ENCODE measurements at regions not wholly inside any gene's neighbourhood (a gene's known extent, or its start where the extent isn't known, plus 50 kb on each side); places are given as distances from the start of the nearest gene placed in this dataset.

DNA sequence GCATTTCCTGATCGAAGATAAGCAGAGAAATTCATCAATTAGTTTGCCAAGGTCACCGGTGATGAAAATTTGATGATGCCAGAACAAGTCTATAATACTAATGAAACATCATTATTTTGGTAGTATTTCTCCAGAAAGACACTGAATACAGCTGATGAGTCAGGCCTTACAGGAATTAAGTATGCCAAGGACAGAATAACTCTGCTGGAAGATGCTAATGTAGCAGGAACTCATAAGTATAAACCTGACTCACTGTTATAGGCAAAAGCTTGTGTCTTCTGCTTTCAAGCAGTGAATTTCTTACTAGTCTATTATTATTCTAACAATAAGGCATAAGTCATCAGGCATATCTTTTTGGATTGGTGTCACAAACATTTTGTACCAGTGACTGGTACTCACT, 1825.1 kb upstream of the IGFBP7 start:
- no peak for DNase-seq (ENCODE audit: low spot score)

DNA sequence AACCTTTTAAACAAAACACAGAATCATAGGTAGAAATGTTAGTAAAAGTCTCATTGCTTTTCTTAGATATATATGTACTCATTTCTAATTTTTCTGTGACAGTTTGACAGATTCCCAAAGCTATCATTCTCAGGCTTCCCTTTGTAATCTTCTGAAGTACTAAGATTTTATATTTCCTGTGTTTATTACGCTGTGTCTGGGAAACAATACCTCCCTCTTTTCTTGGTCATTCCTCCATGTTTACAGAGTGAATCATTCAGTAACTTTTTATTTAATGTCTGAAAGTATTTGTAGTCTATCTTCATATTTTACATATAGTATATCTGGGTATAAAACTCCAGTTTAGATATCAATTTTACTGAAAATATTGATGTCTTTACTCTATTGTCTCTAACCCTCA, 1826.3 kb upstream of the IGFBP7 start:
- intact Hi-C loops (cut with DNase I): no loop called here
- no peak for DNase-seq (ENCODE audit: low spot score)

More for the DNA sequence above, 1825.1 kb upstream of the IGFBP7 start:
- intact Hi-C loops (cut with DNase I): no loop called here

DNA sequence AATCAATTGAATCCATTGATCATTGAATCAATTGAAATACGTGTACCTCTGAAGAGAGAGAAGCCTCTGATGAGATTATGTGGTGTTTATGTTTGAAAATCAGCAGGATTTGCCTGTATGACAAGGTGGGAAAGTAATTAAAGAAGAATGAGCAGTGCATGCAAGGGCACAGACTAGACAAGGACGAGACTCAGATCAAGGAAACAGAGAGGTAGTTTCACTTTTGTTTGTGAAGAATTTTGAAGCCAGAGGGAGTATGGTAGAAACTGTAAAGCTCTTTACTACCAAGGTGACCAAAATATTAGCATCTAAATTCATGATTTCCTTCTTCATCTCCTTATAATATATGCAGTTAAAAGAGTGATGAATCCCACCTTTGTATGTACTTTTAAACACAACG, 1830.0 kb upstream of the IGFBP7 start:
- no peak for DNase-seq (ENCODE audit: low spot score)
- intact Hi-C loops (cut with DNase I): no loop called here

DNA sequence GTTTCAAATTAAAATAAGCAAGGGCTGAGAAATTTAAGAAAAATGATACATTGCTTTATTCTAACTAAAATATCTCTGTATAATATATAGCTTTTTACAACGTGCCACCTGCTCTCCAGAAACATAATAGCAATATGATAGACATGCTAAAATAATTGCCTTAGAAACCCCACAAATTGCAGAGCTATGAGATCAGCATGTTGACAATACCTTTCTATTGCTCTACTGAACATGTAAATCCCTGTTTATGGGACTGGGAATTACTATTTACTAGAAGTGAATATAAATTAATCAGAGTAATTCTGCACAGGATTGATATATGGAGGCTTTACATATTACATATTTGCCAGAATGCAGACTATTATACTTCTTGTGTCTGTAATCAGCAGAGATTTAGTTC, 1831.1 kb upstream of the IGFBP7 start:
- intact Hi-C loops (cut with DNase I): no loop called here
- no peak for DNase-seq (ENCODE audit: low spot score)

DNA sequence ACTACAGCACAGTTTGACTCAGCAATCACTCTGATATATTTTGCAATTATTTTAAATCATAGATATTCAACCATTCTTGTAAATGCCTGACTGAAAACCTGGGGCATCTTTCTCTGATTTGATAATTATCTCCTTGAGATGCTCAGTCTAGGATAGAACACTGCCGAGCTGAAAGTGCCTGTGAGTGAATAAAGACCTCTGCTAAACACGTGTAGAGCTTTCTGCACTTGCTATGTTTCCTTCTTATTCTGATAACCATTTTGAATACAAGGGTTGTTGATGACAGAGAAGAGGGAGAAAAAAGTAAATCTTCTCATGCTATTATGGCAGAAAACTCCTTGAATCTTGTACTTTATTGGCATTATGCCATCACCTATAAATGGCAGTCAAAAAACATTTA, 1843.4 kb upstream of the IGFBP7 start:
- intact Hi-C loops (cut with DNase I): no loop called here

DNA sequence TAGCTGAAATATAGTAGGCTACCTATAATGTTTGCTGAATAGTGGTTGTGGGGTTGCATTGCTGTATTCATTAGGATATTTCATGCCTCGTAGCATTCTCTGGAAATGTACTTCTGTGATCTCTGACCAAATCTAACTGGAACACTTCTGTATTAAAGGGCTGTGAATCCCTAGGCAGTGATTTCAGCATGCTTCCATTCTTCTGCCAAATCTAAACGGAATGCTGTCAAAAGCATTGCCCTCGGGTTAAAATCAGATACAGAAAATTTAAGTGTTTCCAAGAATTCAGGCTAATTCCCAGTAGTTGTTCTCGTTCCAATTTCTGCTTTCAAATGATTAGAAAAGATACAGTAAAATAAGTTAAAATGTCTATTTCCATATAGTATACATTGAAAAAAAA, 1847.5 kb upstream of the IGFBP7 start:
- intact Hi-C loops (cut with DNase I): no loop called here
- DNase-seq (ENCODE audit: low spot score): no peak

More for the DNA sequence above, 1843.4 kb upstream of the IGFBP7 start:
- no peak for DNase-seq (ENCODE audit: low spot score)

DNA sequence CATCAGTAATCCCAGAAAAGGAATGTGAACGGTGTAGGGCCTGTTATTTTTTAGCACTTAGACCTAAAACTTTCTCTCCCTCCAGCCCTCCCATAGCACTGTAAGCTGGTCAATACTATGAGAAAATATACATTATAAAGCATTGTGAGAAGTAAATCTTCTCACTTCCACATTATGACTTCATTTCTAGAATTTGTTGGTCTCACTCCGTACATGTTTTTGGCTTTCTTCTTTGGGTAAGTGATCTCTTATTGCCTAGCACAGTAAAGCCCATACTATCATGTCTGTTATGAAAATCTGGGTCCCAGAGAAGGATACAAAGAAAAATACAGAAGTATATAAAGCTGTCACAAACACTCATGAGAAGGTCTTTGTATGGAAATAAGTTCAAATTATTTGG, 1851.1 kb upstream of the IGFBP7 start:
- intact Hi-C loops (cut with DNase I): no loop called here
- DNase-seq (ENCODE audit: low spot score): no peak

DNA sequence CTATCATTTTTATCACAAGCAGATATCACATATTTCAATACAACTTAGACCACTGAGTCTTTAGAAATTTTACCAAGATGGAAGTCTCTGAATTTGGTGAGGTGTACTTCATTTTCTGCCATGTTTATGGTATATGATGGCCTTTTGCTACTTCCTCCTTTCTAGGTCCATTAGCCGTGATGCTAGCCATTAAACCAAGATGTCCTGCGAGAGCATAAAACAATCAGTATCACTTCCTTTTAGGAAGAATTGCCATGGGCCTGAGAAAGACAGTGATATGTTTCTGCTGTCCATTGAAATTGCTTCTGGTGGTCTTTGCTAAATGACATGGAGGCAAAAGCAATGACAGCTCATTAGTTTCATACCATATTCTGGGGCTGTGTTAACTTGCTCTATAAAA, 1851.7 kb upstream of the IGFBP7 start:
- intact Hi-C loops (cut with DNase I): no loop called here
- no peak for DNase-seq (ENCODE audit: low spot score)

DNA sequence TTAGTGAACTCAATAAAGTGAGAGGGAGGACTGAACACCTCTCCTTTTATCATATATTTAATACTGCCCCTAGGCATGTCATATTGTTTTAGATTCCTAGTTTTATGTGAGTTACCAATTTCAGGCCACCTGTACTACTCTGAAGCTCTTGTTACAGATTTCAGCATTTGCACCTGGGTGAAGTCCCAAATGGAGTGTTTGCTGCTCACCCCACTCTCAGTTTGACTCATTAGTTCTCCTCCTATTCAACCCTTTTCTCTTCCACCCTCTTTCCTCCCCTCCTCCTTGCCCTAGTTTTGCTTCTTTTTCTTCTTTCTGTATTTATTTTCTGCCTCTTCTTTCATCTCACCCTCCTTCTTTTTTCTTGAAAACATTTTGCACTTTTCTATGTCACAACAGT, 1852.2 kb upstream of the IGFBP7 start:
- intact Hi-C loops (cut with DNase I): no loop called here
- DNase-seq (ENCODE audit: low spot score): no peak

DNA sequence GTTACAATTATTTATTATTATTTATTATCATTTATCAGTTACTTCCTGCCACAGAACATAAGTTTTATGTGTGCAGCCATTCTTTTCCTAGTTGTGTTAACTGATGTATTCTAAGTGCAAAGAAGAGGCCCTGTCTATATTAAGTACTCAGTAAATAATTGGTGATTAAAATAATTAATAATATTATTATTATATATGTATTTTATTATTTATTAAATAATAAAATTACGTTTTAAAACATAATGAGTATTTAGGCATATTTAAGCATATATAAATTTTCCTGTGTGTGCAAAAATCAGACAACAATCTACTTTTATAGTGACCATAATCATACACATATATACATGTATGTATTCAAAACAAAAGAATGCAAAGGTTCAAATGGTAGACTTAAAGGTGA, 1871.6 kb upstream of the IGFBP7 start:
- intact Hi-C loops (cut with DNase I): no loop called here
- DNase-seq (ENCODE audit: low spot score): no peak

DNA sequence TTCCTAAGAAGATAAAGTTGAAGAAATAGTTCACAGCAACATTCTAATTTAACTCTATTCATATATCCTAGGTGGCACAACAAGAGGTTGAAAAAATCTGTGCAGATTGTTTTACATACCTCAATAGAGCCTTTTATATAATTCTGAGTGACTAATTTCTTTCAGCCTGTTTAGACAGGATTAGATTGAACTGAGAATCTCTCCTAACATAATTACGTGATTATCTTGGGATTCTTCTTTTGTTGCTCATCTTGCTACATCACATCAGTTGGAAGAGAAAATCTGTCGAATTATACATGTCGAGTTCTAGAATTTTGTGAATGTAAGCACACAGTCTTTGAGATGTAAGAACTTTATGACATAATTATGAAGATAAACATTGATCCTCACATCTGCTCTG, 1873.7 kb upstream of the IGFBP7 start:
- intact Hi-C loops (cut with DNase I): no loop called here
- DNase-seq (ENCODE audit: low spot score): no peak

DNA sequence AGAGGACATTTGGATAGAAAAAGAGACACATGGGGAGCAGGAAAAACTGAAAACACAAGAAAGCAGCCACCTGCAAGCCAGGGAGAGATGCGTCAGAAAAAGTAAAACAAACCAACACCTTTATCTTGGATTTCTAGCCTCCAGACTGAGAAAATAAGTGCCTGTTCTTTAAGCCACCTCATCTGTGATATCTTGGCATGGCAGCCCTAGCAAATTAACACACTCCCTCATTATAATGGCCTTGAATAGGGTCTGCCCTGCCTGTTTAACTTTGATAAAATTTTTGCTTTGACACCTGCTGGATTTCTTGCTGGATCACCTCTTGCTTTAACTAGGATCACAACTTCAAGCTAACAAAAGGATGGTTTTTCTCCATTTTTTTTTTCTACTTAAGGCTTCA, 1892.0 kb upstream of the IGFBP7 start:
- intact Hi-C loops (cut with DNase I): no loop called here
- DNase-seq (ENCODE audit: low spot score): no peak

DNA sequence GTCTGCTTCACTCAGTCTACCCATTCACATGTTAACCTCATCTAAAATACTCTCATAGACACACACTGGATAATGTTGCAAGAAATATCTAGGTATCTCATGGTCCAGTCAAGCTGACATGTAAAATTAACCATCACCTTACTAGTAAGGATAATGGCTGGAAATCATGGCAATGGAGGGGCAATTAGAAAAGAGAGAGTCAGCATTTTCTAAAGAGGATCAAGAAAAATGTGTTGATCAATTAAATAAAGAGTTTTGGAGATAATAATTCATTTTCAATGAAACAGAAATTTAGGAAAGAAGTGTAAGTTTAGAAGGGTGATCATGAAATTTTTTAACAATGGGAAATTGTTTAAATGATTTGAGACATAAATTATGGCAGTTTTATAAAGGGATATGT, 1914.1 kb upstream of the IGFBP7 start:
- intact Hi-C loops (cut with DNase I): no loop called here
- no peak for DNase-seq (ENCODE audit: low spot score)

DNA sequence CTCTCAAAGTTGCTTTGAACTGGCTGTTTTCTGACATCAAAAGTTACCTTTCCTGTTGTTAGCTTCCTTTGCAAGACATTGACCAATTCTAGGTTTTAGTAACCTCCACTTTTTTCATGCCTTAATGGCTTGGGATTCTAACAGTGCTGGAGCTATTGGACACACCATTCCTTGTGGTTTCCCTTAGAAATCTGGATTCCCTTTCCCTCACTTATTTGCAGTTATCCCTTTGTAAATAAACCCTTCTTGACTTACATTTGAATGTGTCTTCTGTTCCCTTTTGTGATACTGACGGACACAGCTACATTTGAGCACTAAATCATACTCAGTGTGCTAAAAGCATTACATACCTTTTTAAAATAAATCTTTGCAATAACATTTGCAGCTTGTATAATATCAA, 1927.6 kb upstream of the IGFBP7 start:
- intact Hi-C loops (cut with DNase I): no loop called here
- no peak for DNase-seq (ENCODE audit: low spot score)

DNA sequence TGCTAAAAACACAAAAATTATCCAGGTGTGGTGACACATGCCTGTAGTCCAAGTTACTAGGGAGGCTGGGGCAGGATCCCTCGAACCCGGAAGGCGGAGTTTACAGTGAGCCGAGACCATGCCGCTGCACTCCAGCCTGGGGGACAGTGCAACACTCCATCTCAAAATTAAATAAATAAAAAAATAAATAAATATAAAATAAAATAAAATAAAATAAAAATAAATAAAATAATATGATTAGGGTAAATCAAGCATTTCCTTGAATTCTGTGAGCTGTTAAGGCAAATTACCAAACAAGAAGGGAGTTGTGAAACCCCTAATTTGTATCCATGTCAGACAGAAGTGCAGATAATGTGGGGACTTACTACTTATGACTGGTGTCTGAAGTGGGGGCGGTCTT, 1928.9 kb upstream of the IGFBP7 start:
- no peak for DNase-seq (ENCODE audit: low spot score)
- intact Hi-C loops (cut with DNase I): no loop called here

DNA sequence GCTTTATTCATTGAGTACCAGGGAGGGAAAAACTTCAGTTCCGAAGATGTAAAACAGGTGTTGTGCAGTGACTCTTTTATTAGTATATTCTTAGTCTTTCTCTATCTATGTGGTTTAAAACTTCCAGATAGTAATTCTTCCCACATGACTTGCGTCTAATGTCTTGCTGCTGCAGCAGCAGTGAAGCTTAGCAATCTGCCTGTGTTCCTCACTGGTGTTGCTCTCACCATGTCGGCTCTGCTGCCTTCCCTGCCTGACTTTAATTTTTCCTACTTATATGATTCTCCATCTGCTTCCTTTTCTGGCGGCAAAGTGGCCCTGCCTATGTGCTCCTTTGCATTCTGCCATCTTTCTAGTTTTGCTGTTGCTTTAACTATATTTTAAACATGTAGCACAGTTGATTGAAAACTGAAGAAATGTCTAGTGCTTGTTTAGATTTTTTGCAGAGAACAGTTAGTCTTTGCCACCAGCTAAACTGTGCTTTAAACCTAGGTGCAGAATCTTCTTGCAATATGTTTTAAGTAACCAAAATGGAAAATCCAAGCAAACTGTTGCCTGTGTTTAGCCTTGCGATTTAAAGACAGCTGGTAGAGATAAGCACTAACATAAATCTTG, 1934.2 kb upstream of the IGFBP7 start:
- DNase-seq (ENCODE audit: low spot score): no peak
- intact Hi-C loops (cut with DNase I): no loop called here

DNA sequence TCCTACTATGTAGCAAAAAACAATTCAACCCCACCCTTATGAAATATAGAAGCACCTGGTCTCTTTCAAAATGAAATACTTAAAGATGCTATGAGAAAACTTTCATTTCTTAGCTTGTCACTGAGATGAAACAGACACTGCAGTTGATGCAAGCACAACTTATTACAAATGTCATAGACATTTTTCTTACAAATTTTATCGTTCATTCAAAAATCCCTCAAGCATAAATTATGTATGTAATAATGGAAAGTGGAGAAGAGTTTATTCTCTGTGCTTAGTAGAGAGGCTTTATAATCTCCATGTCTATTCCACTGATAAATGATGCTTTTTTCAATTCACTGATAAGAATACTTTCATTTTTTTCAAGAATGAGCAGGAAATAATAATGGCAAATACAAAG, 1943.9 kb upstream of the IGFBP7 start:
- intact Hi-C loops (cut with DNase I): no loop called here
- DNase-seq (ENCODE audit: low spot score): no peak

DNA sequence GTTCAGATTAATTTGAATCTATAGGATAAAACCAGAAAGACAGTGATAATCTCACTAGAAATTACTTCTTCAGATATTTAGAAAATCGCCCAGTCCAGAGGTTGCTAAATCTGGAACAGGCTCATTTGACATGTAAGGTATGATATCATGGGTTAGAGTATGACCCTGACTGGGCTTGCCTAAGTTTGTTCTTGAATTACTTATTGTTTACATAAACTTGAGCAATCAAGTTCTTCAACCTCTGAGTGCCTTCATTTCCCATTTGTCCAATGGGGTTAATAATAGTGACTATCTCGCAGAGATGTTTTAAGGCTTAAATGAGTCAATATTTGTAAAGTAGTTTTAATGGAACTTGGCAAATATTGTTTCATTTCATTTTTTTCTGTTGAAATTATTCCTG, 1947.6 kb upstream of the IGFBP7 start:
- intact Hi-C loops (cut with DNase I): no loop called here
- no peak for DNase-seq (ENCODE audit: low spot score)

DNA sequence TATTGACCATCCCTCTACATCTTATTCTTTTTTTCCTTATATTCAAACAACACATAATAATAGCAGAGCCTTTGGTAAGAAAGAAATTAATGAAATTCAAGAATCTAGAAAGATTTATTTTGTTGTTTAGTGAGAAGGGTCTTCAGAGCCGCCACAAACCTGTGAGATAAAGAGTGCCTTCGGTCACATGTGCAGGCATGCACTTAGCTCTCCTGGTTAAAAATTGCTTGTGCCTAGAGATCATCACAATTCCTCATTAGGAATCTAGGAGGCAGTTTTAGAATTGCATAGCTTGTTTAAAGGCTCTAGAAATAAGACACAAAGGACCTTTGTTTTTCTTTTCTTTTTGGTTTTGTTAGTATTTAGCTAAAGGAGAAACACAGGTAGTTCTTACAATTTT, 1948.4 kb upstream of the IGFBP7 start:
- intact Hi-C loops (cut with DNase I): no loop called here
- no peak for DNase-seq (ENCODE audit: low spot score)

DNA sequence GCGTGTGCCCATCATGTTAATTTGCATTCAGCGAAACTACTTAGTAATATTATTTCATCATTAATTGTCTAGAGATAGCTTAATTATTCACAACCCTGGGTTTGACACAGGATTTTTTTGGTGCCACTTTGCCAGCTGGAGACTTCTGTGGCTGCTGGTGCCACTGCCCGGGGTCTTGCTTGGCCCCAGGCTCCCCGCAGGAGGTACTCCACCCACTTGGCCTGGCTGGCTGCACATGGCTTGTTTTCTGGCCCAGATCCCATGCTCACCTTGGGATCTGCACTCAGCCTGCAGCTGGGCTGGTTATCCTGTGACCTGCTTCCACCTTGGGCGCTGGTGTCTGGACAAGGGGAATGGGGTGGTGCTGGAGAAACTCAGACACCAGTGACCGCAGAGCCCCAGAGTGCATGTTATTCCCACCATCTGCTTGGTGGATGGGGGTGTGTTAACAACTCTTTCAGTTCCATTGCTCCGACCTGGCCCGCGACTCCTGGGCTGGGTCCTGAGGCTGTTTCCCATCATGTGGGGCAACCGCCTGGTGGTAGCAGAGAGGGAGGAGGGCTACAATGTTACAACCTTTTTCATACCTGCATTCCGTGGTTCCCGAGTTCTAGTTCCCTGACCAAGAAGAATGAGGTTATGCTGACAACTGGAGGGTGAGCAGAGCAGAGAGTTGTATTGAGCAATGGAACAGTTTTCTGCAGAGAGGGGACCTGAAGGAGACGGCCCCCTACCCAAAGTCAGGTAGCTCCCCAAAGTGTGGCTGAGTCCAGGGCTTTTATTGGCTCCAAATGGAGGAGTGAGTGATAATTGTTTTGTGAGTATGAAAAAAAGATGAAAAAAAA, 1950.0 kb upstream of the IGFBP7 start:
- intact Hi-C loops (cut with DNase I): no loop called here
- DNase-seq (ENCODE audit: low spot score): no peak

DNA sequence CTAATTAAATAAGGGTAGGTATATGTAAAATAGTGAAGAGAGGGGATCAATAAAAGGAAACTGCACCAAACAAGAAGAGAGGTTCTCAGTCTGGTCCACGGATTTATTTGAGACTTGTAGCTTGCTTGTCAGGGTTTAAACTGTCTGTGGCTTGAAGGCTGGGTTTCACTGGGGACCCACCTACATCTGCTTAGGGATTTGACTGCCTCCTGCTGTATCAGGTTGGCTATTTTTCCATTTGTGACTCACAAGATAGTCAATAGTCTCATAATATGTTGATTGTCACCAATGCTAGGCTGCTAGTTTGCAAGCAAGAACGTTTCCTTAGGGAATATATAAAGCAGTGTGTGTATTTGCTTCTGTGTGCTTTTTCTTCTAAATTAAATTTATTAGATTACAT, 1950.7 kb upstream of the IGFBP7 start:
- intact Hi-C loops (cut with DNase I): no loop called here
- DNase-seq (ENCODE audit: low spot score): no peak

Data from posterior vena cava (tissue), 2 donors.